GM21381 (cell line): ENCODE measurements at regions not wholly inside any gene's neighbourhood (a gene's known extent, or its start where the extent isn't known, plus 50 kb on each side); places are given as distances from the start of the nearest gene placed in this dataset.

Experiments
- ATAC-seq: cut with Tn5 transposase; IDR thresholded peaks from one replicate; pipeline ENCODE4 v1.9.1; 2021; ENCODE audit warnings: mild to moderate bottlenecking, moderate library complexity; ENCODE audit not compliant: unreplicated experiment

- ATAC-seq: no peak
Observed at GRCh38 chr4:81898862-81899504, 427.3 kb upstream of the RASGEF1B start.

GRCh38 chr4:81896936-81897335 is 425.2 kb upstream of the RASGEF1B start:
- ATAC-seq: no peak

GRCh38 chr4:81891005-81891996 is 419.6 kb upstream of the RASGEF1B start:
- ATAC-seq: no peak

- no peak for ATAC-seq
Observed at GRCh38 chr4:81884986-81885385, 413.3 kb upstream of the RASGEF1B start.

GRCh38 chr4:81883530-81884450 is 412.1 kb upstream of the RASGEF1B start:
- no peak for ATAC-seq

- ATAC-seq: no peak
Observed at GRCh38 chr4:81883004-81883403, 411.3 kb upstream of the RASGEF1B start.

- ATAC-seq: no peak
Observed at GRCh38 chr4:81881855-81882621, 410.3 kb upstream of the RASGEF1B start.

GRCh38 chr4:81876106-81876505 is 404.4 kb upstream of the RASGEF1B start:
- ATAC-seq: no peak

GRCh38 chr4:81874661-81875515 is 403.2 kb upstream of the RASGEF1B start:
- no peak for ATAC-seq

- ATAC-seq: no peak
Observed at GRCh38 chr4:81870275-81870674, 398.6 kb upstream of the RASGEF1B start.

GRCh38 chr4:81860111-81860510 is 388.4 kb upstream of the RASGEF1B start:
- ATAC-seq: no peak

GRCh38 chr4:81854406-81854805 is 382.7 kb upstream of the RASGEF1B start:
- ATAC-seq: no peak

- no peak for ATAC-seq
Observed at GRCh38 chr4:81852031-81852715, 380.5 kb upstream of the RASGEF1B start.

- no peak for ATAC-seq
Observed at GRCh38 chr4:81850701-81851100, 379.0 kb upstream of the RASGEF1B start.

GRCh38 chr4:81845761-81846160 is 374.1 kb upstream of the RASGEF1B start:
- ATAC-seq: no peak

GRCh38 chr4:81845273-81845672 is 373.6 kb upstream of the RASGEF1B start:
- ATAC-seq: no peak

- peak; percentile 82 for ATAC-seq
Observed at GRCh38 chr4:81844717-81845116, 373.0 kb upstream of the RASGEF1B start.

- ATAC-seq: no peak
Observed at GRCh38 chr4:81839347-81840042, 367.8 kb upstream of the RASGEF1B start.
